Superior temporal gyrus (tissue), 1 donor: ENCODE measurements at regions not wholly inside any gene's neighbourhood (a gene's known extent, or its start where the extent isn't known, plus 50 kb on each side); places are given as distances from the start of the nearest gene placed in this dataset.

ENCODE experiments used
- DNase-seq: peaks from one replicate; pipeline ENCODE4 v3.0.0-alpha.2; 2016; ENCODE audit errors: extremely low spot score

DNA sequence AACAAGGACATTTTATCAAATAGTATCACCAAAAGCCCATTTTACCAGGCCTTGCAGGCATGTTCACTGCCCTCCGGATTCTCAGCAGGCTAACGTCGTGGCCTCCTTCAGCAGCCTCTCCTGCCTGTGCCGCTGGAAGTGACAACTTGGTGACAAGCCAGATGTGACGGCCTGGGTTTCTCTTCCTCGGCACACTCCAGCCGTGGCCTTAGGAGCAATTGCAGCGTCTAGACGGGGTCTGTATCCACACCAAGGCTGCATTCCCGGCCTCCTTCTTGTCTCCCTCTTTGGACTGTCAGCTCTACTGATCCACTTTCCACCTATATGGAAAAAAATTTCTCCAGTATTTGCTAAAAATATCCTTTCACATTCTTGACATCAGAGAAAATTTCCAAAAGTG is 145.3 kb upstream of the MGMT start:
- DNase-seq: no peak

- DNase-seq: no peak
Observed at GRCh38 chr10:129322933-129323820, 143.9 kb upstream of the MGMT start.

DNA sequence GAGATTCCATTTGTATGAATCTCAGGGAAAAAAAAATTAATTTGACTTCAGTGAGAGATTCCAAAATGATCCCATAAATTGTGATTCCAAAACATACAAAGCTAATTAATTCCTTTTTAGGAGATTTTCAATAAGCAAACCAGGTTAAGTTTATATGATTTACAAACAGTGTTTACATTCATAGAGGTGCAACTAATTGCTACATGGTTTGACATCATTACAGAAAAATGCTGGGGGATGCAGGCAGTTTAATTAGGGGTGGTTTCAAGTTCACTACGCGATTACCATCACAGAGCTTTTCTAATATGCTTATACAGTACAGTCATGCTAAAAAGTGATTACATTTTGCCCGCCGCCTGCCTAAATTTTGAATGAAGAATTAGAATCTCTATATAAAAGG is 143.2 kb upstream of the MGMT start:
- no peak for DNase-seq

DNA sequence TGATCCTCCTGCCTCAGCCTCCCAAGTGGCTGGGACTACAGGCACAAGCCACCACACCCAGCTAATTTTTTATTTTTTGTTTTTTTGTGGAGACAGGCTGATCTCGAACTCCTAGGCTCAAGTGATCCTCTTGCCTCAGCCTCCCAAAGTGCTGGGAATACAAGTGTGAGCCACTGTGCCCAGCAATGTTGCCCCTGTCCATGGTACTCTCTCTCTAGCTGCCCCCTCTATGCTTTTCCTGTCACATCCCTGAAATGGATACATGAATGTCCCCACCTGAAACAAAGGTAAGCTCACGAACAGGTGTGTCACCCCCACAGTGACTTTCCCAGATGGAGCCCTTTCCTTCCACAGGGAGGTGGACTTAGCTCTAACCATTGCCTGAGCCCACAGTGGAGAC is 141.1 kb upstream of the MGMT start:
- no peak for DNase-seq

- DNase-seq: no peak
Observed at GRCh38 chr10:129328546-129328945, 138.5 kb upstream of the MGMT start.

DNA sequence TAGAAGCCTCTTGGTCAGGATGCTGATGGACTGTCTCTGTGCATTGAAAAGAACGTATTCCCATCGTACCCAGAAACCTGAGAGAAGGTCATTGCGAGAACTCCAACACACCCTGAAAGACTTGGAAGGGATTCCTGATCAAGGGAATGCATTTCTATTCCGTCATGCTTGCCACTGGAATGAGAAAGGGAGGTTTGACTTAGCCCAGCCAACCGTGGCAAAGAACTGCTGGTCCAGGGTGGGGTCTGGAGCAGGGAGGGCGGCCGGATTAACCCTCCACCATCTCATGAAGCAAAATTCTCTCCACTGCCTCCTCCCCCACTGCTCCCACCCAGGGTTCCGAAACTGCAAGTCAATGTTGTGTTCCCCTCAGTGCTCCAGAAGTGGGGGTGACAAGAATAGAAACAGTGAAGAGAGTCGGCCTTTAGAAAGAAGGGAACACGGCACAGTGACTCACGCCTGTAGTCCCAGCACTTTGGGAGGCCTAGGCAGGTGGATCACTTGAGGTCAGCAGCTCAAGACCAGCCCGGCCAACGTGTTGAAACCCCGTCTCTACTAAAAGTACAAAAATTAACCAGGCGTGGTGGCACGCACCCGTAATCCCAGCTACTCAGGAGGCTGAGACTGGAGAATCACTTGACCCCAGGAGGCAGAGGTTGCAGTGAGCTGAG is 137.5 kb upstream of the MGMT start:
- no peak for DNase-seq

DNA sequence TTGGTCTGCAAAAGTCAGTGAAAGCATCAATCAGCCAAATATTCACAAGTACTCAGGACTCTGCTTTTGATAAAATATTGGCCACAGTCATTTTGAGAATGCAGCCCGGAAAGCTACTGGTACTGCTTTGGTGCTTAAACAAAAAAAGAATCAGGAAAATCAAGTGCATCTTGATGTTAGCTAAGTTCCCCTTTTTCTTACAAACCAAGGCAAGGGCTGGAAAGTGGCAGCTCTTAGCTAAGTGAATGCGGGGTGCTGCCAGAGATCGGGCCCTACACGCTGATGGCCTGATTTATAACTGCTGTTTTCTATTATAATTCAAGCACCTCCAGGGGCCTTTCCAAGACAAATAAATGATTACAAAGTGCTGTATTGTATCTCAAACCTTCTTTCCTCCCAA is 136.8 kb upstream of the MGMT start:
- DNase-seq: no peak

- no peak for DNase-seq
Observed at GRCh38 chr10:129331207-129331838, 135.7 kb upstream of the MGMT start.

- no peak for DNase-seq
Observed at GRCh38 chr10:129331839-129332220, 135.2 kb upstream of the MGMT start.

GRCh38 chr10:129332476-129332875 is 134.6 kb upstream of the MGMT start:
- DNase-seq: no peak

GRCh38 chr10:129333706-129334105 is 133.3 kb upstream of the MGMT start:
- DNase-seq: no peak

GRCh38 chr10:129334266-129334665 is 132.8 kb upstream of the MGMT start:
- no peak for DNase-seq

GRCh38 chr10:129335396-129335795 is 131.6 kb upstream of the MGMT start:
- DNase-seq: no peak

DNA sequence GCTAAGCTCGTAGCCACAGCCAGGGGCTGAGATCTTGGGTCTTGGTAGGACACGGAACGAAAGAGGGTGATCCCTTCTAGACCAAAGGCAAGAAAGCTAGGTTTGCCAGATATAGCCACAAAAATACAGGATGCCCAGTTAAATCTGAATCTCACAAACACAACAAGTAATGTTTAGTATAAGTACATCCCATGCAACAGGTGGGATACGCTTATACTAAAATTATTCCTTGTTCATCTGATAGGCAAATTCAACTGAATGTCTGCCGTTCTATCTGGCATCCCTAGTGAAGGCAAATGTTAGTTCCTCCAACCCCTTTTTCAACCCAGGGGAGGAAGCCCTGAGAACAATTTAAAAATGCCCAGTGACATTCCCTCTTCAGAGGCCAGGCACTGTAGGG is 131.1 kb upstream of the MGMT start:
- DNase-seq: no peak

GRCh38 chr10:129339191-129339590 is 127.8 kb upstream of the MGMT start:
- no peak for DNase-seq

- DNase-seq: no peak
Observed at GRCh38 chr10:129339841-129340240, 127.2 kb upstream of the MGMT start.

DNA sequence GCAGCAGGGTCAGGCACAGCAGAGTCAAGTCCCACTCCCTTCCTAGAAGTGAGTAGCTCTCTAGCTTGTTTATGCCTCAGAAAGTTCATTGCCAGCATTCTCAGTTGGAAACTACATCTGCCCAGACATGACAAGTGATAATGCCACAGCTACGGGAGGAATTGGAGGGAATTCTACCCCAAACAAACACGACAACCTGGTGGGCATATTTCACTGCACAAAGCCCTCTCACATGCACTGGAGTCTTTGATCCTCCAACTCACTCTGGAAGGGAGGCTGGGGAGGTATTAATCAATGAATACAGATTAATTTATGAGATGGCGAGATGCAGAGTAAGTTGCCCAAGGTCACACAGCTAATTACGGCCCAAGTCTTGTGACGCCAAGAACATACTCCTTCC is 126.0 kb upstream of the MGMT start:
- no peak for DNase-seq

DNA sequence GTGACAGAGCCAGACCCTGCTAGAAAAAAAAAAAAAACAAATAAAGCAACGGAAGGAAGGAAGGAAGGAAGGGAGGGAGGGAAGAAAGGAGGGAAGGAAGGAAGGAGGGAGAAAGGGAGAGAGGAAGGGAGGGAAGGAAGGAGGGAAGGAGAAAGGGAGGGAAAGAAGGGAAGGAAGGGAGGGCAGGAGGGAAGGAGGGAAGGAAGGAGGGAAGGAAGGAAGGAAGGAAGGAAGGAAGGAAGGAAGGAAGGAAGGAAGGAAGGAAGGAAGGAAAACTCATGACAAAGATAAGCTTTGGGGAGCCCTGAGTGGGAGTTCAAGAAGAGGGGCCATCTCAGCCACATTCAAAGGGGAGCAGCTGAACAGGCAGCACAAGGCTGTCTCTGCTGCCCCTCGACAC is 124.7 kb upstream of the MGMT start:
- no peak for DNase-seq

DNA sequence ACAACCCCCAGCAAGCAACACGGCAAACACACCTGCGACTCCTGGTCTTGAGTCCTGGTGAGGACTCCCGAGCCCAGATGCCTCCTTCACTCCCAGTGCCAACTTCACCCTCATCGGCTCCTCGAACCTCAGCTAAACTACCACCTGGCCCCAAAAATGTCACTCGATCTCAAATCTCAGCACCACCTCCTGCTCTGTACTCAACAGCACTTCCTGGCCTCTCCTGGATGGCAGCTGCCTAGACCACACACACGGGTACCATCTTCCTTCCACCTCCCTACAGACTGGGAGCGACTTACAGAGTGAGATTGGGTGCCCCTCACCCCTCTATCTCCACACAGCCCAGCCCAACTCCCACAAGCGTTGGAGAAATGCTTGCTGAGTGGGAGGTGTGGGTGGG is 123.9 kb upstream of the MGMT start:
- no peak for DNase-seq

GRCh38 chr10:129344103-129344502 is 122.9 kb upstream of the MGMT start:
- no peak for DNase-seq

DNA sequence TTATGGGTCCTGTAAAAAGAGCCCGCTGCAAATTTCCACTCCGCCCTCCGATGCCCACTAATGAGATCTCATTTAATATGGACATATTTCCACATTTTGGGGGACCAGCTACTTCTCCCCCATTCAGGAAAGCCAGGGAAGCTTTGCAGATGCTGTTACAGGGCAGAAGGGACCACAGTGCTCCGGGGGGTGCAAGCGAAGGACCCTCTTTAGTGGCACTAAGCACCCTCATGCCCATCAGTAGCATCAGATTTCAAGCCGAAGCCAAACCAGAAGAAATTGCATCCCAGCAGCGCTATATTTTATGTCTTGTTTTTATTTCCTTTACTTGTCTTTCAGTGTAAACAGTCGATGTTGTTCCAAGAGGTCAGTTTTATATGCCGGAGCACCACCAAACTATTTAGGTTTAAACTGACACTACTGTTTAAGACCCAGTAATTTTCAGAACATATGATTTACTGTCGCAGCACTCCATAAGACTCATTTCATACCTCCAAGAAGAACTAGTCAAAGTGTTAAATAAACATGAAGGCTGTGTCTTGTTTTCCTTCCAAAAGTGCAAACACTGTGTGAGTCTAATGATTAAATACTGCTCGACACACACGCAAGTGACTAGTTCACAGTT is 122.2 kb upstream of the MGMT start:
- DNase-seq: no peak

DNA sequence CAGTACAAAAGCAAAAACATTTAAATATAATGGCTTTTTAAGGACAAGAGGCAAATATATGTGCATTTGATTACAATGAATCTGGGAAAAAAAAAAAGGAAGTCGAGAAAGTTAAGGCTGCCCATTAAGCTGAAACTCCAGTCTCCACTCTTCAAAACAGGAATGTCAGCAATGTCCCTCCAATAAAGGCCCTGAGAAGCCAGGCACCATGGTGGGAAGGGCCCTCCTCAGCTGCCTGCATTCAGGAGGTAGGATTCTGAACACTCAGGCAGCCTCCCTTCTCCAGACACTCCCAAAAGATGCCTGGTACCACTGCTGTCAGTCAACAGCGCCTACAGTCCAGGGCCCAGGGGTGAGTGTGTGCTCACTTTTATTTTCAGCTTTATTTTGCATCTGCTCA is 121.3 kb upstream of the MGMT start:
- DNase-seq: no peak
